ENCODE measurements at regions not wholly inside any gene's neighbourhood (a gene's known extent, or its start where the extent isn't known, plus 50 kb on each side); places are given as distances from the start of the nearest gene placed in this dataset.
"Not testable (repeated sequence)": the region's sequence is repeated elsewhere in the genome, so short reads cannot be mapped to it uniquely, and the experiment has no call there.

DNA sequence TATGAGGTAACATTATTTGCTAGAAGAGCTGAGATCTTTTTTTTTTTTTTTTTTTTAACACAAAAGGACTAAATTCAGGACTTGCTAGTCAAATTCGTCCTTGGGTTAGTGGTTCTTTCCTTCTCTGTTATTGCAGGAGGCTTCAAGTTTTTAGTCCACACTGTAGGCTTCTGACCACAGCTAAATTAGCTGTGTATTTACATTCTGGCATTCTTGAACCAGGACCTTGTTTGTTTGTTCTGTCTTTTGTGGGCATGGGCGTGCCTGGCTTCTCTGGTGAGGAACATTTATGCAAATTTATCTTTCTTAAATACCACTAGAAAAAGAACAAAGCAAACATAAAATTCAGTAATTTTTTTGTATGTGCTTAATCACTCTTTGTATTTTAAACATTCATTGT is 57.3 kb upstream of the GARIN1A start:
- TF ChIP-seq, protein P1, sequence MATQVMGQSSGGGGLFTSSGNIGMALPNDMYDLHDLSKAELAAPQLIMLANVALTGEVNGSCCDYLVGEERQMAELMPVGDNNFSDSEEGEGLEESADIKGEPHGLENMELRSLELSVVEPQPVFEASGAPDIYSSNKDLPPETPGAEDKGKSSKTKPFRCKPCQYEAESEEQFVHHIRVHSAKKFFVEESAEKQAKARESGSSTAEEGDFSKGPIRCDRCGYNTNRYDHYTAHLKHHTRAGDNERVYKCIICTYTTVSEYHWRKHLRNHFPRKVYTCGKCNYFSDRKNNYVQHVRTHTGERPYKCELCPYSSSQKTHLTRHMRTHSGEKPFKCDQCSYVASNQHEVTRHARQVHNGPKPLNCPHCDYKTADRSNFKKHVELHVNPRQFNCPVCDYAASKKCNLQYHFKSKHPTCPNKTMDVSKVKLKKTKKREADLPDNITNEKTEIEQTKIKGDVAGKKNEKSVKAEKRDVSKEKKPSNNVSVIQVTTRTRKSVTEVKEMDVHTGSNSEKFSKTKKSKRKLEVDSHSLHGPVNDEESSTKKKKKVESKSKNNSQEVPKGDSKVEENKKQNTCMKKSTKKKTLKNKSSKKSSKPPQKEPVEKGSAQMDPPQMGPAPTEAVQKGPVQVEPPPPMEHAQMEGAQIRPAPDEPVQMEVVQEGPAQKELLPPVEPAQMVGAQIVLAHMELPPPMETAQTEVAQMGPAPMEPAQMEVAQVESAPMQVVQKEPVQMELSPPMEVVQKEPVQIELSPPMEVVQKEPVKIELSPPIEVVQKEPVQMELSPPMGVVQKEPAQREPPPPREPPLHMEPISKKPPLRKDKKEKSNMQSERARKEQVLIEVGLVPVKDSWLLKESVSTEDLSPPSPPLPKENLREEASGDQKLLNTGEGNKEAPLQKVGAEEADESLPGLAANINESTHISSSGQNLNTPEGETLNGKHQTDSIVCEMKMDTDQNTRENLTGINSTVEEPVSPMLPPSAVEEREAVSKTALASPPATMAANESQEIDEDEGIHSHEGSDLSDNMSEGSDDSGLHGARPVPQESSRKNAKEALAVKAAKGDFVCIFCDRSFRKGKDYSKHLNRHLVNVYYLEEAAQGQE (IDR thresholded peaks at IDR 0.05; ENCODE audit: borderline replicate concordance), result not testable (repeated sequence)
- TF ChIP-seq, protein P1 (CRISPR knock-in tag; IDR thresholded peaks at IDR 0.05; ENCODE audit: low read depth), result not testable (repeated sequence)
- TF ChIP-seq SMAD2 (IDR thresholded peaks at IDR 0.05; ENCODE audit: low read depth, low read length), result not testable (repeated sequence)

Measured in K562 (cell line).